SK-N-SH (cell line): ENCODE measurements at regions not wholly inside any gene's neighbourhood (a gene's known extent, or its start where the extent isn't known, plus 50 kb on each side); places are given as distances from the start of the nearest gene placed in this dataset.

Experiments
- CTCF ChIA-PET: fragments of 300-600, 350-600 bp; formaldehyde crosslinking; extraction: SDS; loops from one replicate; lab custom pipeline; 2021; lab: Yijun Ruan, JAX
- POLR2A ChIA-PET: fragments of 350-600 bp; sonication (Branson Sonifier 250); formaldehyde crosslinking; extraction: SDS; loops from one replicate; lab custom pipeline; 2020; ENCODE audit warnings: antibody characterized with exemption, inconsistent platforms; lab: Yijun Ruan, JAX
- DNase-seq: peaks from one replicate; pipeline ENCODE4 v3.0.0; 2012
- H2AFZ ChIP-seq: fragments of 200-600 bp; sonication (generic); 2 replicates; pipeline ENCODE4 v1.8.1; 2016; ENCODE audit warnings: antibody characterized with exemption, mild to moderate bottlenecking, low read depth
- H3F3A ChIP-seq: fragments of 200-600 bp; sonication (generic); replicated peaks from 2 replicates; pipeline ENCODE3; 2016; ENCODE audit warnings: antibody characterized with exemption, mild to moderate bottlenecking; ENCODE audit not compliant: insufficient read depth
- H3K27ac ChIP-seq, 2 experiments: fragments of 200-500 bp in 1 of 2; fragments of 200-600 bp in 1 of 2; sonication (Bioruptor generic) in 1 of 2; sonication (generic), shearing (Covaris generic) in 1 of 2; 2 replicates each; pipeline versions ENCODE4 v1.5.1 to v1.6.1; 2014 to 2016; ENCODE audit warnings: low read depth in 2 of 2, inconsistent platforms in 1 of 2, low read length in 1 of 2, mild to moderate bottlenecking in 1 of 2, mixed read lengths in 1 of 2
- H3K27me3 ChIP-seq: fragments of 200-600 bp; sonication (generic), shearing (Covaris generic); 2 replicates; pipeline ENCODE4 v1.6.1; 2016; ENCODE audit warnings: mixed run types; ENCODE audit not compliant: insufficient read depth
- H3K36me3 ChIP-seq, 2 experiments: fragments of 200-500 bp in 1 of 2; fragments of 200-600 bp in 1 of 2; sonication (Bioruptor generic) in 1 of 2; sonication (generic) in 1 of 2; replicated peaks in 1 of 2; 2 replicates each; pipeline versions ENCODE3 to v1.5.1; 2014 to 2016; ENCODE audit warnings: low read length in 1 of 2, mild to moderate bottlenecking in 1 of 2; ENCODE audit not compliant: insufficient read depth in 2 of 2, control insufficient read depth in 1 of 2
- H3K4me1 ChIP-seq, 2 experiments: fragments of 200-500 bp in 1 of 2; fragments of 200-600 bp in 1 of 2; sonication (Bioruptor generic) in 1 of 2; sonication (generic), shearing (Covaris generic) in 1 of 2; 2 replicates each; pipeline versions ENCODE4 v1.5.1 to v1.6.1; 2014 to 2016; ENCODE audit warnings: low read depth in 1 of 2, low read length in 1 of 2, mixed run types in 1 of 2; ENCODE audit not compliant: insufficient read depth in 2 of 2, control insufficient read depth in 1 of 2
- H3K4me2 ChIP-seq: fragments of 200-600 bp; sonication (generic), shearing (Covaris generic); 2 replicates; pipeline ENCODE4 v1.6.1; 2017; ENCODE audit warnings: mixed run types
- H3K4me3 ChIP-seq, 2 experiments: fragments of 200-500 bp in 1 of 2; fragments of 200-600 bp in 1 of 2; sonication (Bioruptor generic) in 1 of 2; sonication (generic), shearing (Covaris generic) in 1 of 2; 2 replicates each; pipeline versions ENCODE4 v1.5.1 to v1.8.1; 2014 to 2016; ENCODE audit warnings: low read depth in 2 of 2, inconsistent platforms in 1 of 2, low read length in 1 of 2, mild to moderate bottlenecking in 1 of 2, mixed read lengths in 1 of 2, moderate library complexity in 1 of 2
- H3K79me2 ChIP-seq: fragments of 200-600 bp; sonication (generic); 2 replicates; pipeline ENCODE4 v1.8.1; 2017; ENCODE audit warnings: mild to moderate bottlenecking; ENCODE audit not compliant: insufficient read depth
- H3K9ac ChIP-seq: fragments of 200-600 bp; sonication (generic); 2 replicates; pipeline ENCODE4 v1.6.1; 2017; ENCODE audit warnings: mixed run types
- H3K9me2 ChIP-seq: fragments of 200-600 bp; sonication (generic); 2 replicates; pipeline ENCODE4 v1.6.1; 2017; ENCODE audit warnings: mixed run types
- H3K9me3 ChIP-seq: fragments of 200-600 bp; sonication (generic); 2 replicates; pipeline ENCODE4 v1.6.1; 2017; ENCODE audit warnings: mixed run types, mild to moderate bottlenecking, moderate library complexity
- H4K20me1 ChIP-seq: fragments of 200-600 bp; sonication (generic); 2 replicates; pipeline ENCODE4 v1.6.1; 2017; ENCODE audit warnings: mild to moderate bottlenecking, mixed run types; ENCODE audit not compliant: insufficient read depth
- CTCF ChIP-seq: fragments of 200-600 bp; sonication (generic); IDR thresholded peaks from 2 replicates; pipeline ENCODE4 v1.6.1; 2017; ENCODE audit warnings: antibody characterized with exemption, mild to moderate bottlenecking, moderate library complexity
- ELF1 ChIP-seq: IDR thresholded peaks from 2 replicates; pipeline ENCODE4 v1.4.0; 2012
- EP300 ChIP-seq, 2 experiments: IDR thresholded peaks; 2 replicates each; pipeline versions ENCODE4 v1.4.0 to v1.6.1; 2012; ENCODE audit warnings: borderline replicate concordance in 1 of 2, low read depth in 1 of 2, low read length in 1 of 2
- EZH2phosphoT487 ChIP-seq: fragments of 200-600 bp; sonication (generic); IDR thresholded peaks from 2 replicates; pipeline ENCODE4 v1.6.1; 2017; ENCODE audit warnings: low read depth, mixed run types, mild to moderate bottlenecking, antibody characterized with exemption, moderate library complexity, borderline replicate concordance
- FOSL2 ChIP-seq: IDR thresholded peaks from 2 replicates; pipeline ENCODE4 v1.4.0; 2012; ENCODE audit warnings: low read depth, mild to moderate bottlenecking, moderate library complexity, borderline replicate concordance
- FOXJ3 ChIP-seq: sonication (generic); formaldehyde crosslinking; IDR thresholded peaks from 2 replicates; pipeline ENCODE4 v1.5.1; 2020; ENCODE audit warnings: mild to moderate bottlenecking, missing genetic modification reagents
- GATA2 ChIP-seq: sonication (generic); formaldehyde crosslinking; IDR thresholded peaks from 2 replicates; pipeline ENCODE4 v1.5.0; 2020; ENCODE audit warnings: mild to moderate bottlenecking, missing genetic modification reagents
- IRF3 ChIP-seq: fragments of 150-350 bp; IDR thresholded peaks from 2 replicates; pipeline ENCODE4 v1.6.1; 2016; ENCODE audit warnings: mild to moderate bottlenecking, low read depth, low read length
- JUND ChIP-seq: IDR thresholded peaks from 2 replicates; pipeline ENCODE4 v1.4.0; 2012
- MAX ChIP-seq: IDR thresholded peaks from 2 replicates; pipeline ENCODE4 v1.4.0; 2012; ENCODE audit warnings: low read depth
- MXI1 ChIP-seq: IDR thresholded peaks from 2 replicates; pipeline ENCODE4 v1.6.1; 2012; ENCODE audit warnings: mild to moderate bottlenecking, low read depth, low read length, improper control_type of control experiment
- NFIC ChIP-seq: IDR thresholded peaks from 2 replicates; pipeline ENCODE4 v1.4.0; 2012; ENCODE audit warnings: borderline replicate concordance
- NRF1 ChIP-seq: IDR thresholded peaks from 2 replicates; pipeline ENCODE4 v1.6.1; 2012; ENCODE audit warnings: low read depth, mild to moderate bottlenecking, low read length
- PBX3 ChIP-seq: IDR thresholded peaks from 2 replicates; pipeline ENCODE4; 2012
- POLR2AphosphoS5 ChIP-seq: IDR thresholded peaks from 2 replicates; pipeline ENCODE4 v1.6.1; 2012; ENCODE audit warnings: low read depth, low read length
- RCOR1 ChIP-seq: fragments of 150-350 bp; IDR thresholded peaks from 2 replicates; pipeline ENCODE4 v1.6.1; 2017; ENCODE audit warnings: antibody characterized with exemption, low read length
- REST ChIP-seq: IDR thresholded peaks from 2 replicates; pipeline ENCODE4 v1.6.1; 2012; ENCODE audit warnings: mild to moderate bottlenecking, low read depth, low read length, moderate library complexity
- RFX5 ChIP-seq: IDR thresholded peaks from 2 replicates; pipeline ENCODE4 v1.6.1; 2012; ENCODE audit warnings: mild to moderate bottlenecking, improper control_type of control experiment, low read length
- RXRA ChIP-seq: IDR thresholded peaks from 2 replicates; pipeline ENCODE4 v1.4.0; 2012; ENCODE audit warnings: low read depth, mild to moderate bottlenecking, borderline replicate concordance
- SMC3 ChIP-seq: IDR thresholded peaks from 2 replicates; pipeline ENCODE4 v1.6.1; 2012; ENCODE audit warnings: low read depth, low read length, improper control_type of control experiment
- TAF1 ChIP-seq: IDR thresholded peaks from 2 replicates; pipeline ENCODE4 v1.6.1; 2012; ENCODE audit warnings: low read depth, mild to moderate bottlenecking, low read length, moderate library complexity, borderline replicate concordance
- TCF12 ChIP-seq: IDR thresholded peaks from 2 replicates; pipeline ENCODE4 v1.4.0; 2012
- TEAD4 ChIP-seq: IDR thresholded peaks from 2 replicates; pipeline ENCODE4 v1.4.0; 2012; ENCODE audit warnings: mild to moderate bottlenecking, borderline replicate concordance; ENCODE audit not compliant: insufficient read depth
- USF2 ChIP-seq: fragments of 150-350 bp; IDR thresholded peaks from 2 replicates; pipeline ENCODE4 v1.6.1; 2017; ENCODE audit warnings: antibody characterized with exemption, low read length, low read depth, borderline replicate concordance
- WGBS: methylation state at CpG from one replicate; pipeline ENCODE4 v1.1.6; 2017; ENCODE audit warnings: low lambda C conversion rate; 5-methylcytosine and 5-hydroxymethylcytosine counted together

GRCh38 chr1:217275655-217276398 lies 355.1 kb downstream of the GPATCH2 start:
- no peaks in the 10 kb centered on the region for H3K79me2 ChIP-seq
- H3K9me2 ChIP-seq, result no peaks in the 10 kb centered on the region
- H3K4me2 ChIP-seq, result peak overlapping the region; percentile 51; the same call in 1 of the 2 replicates
- H3K4me3 ChIP-seq, result peak overlapping the region; percentile 20 to 27; a peak in 2 of 4 replicates
- 26% methylated on average over 6 of the region's 6 CpGs for WGBS
- H3K9ac ChIP-seq, result peak overlapping the region; percentile 49; the same call in 1 of the 2 replicates
- H2AFZ ChIP-seq, result peak overlapping the region; percentile 67
- H3K4me1 ChIP-seq, result peaks cover 11 to 13% of the 10 kb centered on the region in 2 experiments; a peak in 2 of 4 replicates
- ChIA-PET POLR2A (no interaction called here), CTCF (interaction anchor here (1.0 kb wide), 1 partner anchor 58 kb away, joined by 3 read pairs; no protein-coding TSS in a partner anchor)
- peaks cover 24% of the 10 kb centered on the region for H3F3A ChIP-seq
- H3K9me3 ChIP-seq, result no peaks in the 10 kb centered on the region
- no peaks in the 10 kb centered on the region for H3K27me3 ChIP-seq
- H3K27ac ChIP-seq, result peak overlapping the region; percentile 81 to 97; a peak in 3 of 4 replicates
- no peaks in the 10 kb centered on the region for H3K36me3 ChIP-seq
- H4K20me1 ChIP-seq, result no peaks in the 10 kb centered on the region
- DNase-seq, result peak; percentile 2
- no peak for TF ChIP-seq IRF3
- no peak for TF ChIP-seq RCOR1
- TF ChIP-seq NFIC, result peak; percentile 18; the same call in 1 of the 2 replicates
- TF ChIP-seq FOSL2, result peak; percentile 88
- no peak for TF ChIP-seq EZH2phosphoT487
- peak; percentile 39; the same call in 1 of the 2 replicates for TF ChIP-seq TEAD4
- no peak for TF ChIP-seq ELF1
- no peak for TF ChIP-seq MXI1
- no peak for TF ChIP-seq SMC3
- 0 out of 2 replicates have a peak, but pooled peaks have one; percentile 28 for TF ChIP-seq MAX
- no peak for TF ChIP-seq FOXJ3 (CRISPR knock-in tag)
- TF ChIP-seq PBX3, result peak; percentile 40; the same call in 1 of the 2 replicates
- TF ChIP-seq TAF1, result no peak
- 0 out of 2 replicates have a peak, but pooled peaks have one; percentile 14 for TF ChIP-seq RXRA
- TF ChIP-seq REST, result no peak
- TF ChIP-seq USF2, result no peak
- no peak for TF ChIP-seq POLR2AphosphoS5
- TF ChIP-seq NRF1, result no peak
- no peak for TF ChIP-seq GATA2
- no peak; the same call in 1 of the 2 replicates for TF ChIP-seq TCF12
- TF ChIP-seq EP300 (IDR thresholded peaks at IDR 0.05; ENCODE audit: borderline replicate concordance in 1 of 2, low read depth in 1 of 2, low read length in 1 of 2), result peak in 1 of 2 experiments; percentile 64; a peak in 2 of 4 replicates
- TF ChIP-seq CTCF, result no peak
- TF ChIP-seq RFX5, result no peak
- peak; percentile 80 for TF ChIP-seq JUND
